Activated CD4-positive, alpha-beta T cell treated with anti-CD3 and anti-CD28 coated beads, Interleukin-2, Interleukin-4, amounts not matched to agents 100 ng/mL and 50 ng/mL, durations not matched to agents 16 hours and 8 hours (primary cell): ENCODE measurements at regions not wholly inside any gene's neighbourhood (a gene's known extent, or its start where the extent isn't known, plus 50 kb on each side); places are given as distances from the start of the nearest gene placed in this dataset.

Source experiments
- DNase-seq: peaks from one replicate; pipeline ENCODE4 v3.0.0-alpha.2; 2020; ENCODE audit warnings: low spot score

DNA sequence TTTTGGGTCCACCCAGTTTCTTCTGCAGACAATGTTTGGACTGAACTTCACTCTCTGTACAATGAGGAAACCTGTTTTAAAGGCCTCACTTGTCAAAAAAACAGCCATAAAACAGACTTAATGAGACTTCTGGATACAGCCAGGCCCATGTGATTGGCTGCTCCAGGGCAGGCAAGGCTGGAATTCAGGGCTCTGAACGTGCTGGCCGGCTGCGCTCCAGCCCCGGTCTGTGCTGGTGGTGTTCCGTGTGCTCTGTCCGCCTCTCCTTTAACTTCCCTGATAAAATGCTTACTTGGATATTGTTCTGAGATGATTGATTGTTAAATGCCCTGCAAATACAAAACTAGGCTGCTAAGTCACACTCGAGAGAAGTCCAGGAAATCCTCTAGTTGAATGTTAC is 131.2 kb upstream of the KLF4 start:
- DNase-seq, result no peak

DNA sequence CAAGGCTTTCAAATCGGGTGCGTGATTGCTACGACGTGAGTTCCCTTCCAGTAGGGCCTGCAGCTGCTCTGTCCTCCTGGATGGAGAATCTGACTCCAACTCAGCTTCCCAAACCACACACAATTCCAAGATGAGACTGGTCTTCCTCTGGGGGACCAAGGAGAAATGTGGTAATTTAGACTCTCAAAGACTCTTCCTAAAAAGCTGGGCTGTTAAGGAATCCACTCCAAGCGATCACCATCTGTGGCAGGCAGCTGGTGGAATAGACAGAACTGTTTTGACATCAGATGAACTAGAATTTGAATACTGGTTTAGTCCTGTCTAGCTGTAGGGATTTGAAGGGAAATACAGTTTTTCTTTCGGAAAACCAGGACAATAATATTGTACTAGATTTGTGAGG is 130.7 kb upstream of the KLF4 start:
- no peak for DNase-seq

DNA sequence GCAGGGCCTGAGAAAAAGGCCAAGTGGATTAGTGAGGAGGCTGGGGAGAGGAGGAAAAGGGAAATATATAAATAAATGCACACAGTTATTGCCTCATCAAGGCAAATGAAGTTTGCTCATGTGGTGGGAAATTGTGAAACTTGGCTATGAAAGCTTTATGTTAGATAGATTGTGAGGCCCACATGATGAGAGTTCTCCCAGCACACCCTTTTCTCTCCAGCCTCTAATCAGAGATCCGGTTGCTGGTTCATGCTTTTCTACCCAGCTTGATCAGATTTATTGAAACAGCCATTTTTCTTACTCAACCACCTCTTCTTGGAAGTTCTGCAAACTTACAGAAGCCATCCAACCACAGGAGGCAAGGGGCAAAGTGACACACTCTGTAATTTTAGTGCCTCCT is 125.8 kb upstream of the KLF4 start:
- DNase-seq, result no peak

DNA sequence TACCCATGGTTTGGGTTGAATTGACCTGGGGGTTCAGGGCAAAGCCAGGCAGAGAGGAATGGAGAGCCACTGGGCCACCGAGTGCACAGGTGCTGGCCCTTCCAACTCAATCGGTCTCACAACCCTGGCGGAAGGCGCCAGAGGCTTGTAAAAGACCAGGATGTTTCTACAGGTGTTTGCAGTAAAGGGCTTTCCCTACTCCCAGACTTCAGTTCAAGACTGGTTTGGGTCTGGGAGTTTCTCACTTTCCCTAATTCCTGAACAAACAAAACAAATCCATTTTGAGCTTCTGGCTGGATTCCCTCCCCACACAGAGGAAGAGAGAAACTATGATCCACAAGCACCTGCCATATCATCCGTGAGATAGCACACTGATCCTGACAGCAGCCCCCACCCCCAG is 125.2 kb upstream of the KLF4 start:
- no peak for DNase-seq

DNA sequence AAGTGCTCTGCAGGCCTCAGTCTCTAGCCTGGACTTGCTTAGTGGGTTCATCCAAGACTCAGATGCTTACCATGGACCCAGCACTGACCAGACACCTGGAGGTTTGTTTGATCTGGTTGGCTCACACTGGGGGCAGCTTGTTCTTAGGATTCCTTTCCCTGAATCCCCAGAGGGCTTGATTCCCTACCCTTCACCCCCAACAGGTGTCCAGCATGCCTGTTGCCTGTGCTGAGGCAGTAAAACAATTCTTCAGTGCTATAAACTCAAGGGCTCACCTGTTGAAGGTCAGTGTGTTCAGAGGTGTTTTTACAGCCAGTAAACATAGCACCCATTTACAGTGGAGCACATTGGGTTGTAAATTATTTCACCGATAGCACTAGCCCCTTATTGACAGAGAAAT is 123.8 kb upstream of the KLF4 start:
- no peak for DNase-seq

DNA sequence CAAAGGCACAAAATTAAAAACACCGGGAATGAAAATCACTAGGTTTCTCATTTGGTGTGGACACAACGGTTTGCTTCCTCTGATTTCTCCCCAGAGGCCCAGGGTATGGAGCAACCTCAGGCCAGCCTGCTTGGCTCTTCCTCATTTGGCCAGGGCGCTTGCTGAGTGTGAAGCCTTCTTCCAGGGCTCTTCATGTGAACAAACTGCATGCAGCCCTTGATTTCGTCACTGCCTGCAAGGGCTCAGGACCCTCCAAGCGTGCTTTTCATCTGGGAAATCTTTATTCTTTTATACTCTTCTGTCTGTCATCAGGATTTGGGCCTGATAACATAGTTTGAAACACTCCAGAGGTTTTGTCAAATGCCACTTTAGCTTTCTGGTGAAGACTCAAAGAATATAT is 122.6 kb upstream of the KLF4 start:
- no peak for DNase-seq

DNA sequence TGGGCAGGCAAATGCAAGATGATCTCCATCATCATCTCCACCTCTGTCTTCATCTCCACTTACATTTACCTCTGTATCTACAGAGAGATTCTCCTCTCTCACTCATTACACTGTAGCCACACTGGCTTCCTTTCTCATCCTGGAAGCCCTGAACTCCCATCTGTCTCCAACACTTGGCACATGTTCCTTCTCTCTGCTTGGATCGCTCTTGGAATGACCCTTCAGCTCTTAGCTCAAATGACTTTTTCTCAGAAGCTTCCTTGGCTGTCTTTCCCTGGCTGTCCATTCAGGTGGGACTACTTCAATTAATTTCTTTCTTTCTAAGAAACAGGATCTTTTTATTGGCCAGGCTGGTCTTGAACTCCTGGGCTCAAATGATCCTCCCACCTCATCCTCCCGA is 120.0 kb upstream of the KLF4 start:
- DNase-seq, result no peak

DNA sequence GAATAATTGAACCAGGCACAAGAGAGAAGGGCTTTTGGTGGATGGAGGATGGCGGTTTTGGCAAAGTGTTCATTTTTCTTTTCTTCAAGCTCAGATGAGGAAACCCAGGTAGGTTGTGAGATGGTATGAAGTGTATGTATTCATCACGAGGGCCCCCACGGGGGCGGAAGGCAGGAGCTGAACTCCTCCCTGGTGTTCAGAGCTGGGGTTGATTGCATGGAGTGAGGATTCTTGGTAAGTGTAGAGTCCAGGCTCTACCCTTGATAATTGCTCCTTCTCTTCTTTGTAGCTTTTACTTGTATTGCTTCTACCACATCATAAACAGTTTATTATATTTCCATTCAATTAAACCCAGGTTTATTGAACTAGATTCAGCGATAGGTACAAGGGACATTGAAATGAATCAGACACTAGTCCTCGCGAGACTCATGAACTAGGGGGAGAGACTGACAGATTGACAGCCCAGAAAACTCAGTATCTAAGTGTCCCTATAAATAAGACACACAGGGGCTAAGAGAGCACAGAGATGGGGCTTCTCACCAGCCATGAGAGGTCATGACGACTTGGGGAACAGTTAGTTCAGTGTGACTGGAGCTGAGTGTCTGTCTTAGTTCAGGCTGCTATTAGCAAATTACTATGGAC is 116.7 kb upstream of the KLF4 start:
- DNase-seq, result no peak

DNA sequence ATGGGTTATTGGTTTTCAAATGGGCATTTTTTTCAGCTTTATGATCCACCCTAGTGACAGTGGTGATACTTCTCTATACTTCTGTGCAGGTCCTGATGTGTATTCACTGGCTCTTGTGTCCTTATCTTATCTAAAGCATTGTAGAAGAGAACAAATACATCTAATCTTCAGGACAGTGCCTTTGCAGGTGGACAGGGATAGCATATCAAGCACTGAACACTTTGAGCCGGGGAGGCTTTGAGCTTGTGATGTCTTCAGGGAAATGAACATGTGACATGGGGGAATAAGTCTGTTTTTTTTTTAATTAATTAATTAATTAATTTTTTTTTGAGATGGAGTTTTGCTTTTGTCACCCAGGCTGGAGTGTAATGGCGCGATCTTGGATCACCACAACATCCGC is 115.5 kb upstream of the KLF4 start:
- DNase-seq, result no peak

DNA sequence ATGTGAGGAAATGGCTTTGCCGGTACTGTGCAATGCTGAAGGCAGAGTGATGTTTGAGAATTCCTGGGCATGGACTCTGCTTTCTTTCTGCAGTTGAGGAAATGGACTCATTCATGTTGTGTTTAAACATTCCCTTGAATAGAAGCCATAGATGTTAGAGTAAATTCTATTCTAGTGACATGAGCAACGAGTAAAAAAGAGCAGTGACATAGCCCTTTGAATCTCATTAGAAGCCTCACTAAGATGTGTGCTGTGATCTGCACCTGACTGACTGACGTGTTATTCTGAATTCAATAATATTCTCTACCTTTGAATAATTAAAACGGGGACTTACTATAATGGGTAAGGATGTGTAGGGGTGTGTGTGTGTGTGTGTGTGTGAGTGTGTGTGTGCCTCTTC is 113.7 kb upstream of the KLF4 start:
- no peak for DNase-seq

DNA sequence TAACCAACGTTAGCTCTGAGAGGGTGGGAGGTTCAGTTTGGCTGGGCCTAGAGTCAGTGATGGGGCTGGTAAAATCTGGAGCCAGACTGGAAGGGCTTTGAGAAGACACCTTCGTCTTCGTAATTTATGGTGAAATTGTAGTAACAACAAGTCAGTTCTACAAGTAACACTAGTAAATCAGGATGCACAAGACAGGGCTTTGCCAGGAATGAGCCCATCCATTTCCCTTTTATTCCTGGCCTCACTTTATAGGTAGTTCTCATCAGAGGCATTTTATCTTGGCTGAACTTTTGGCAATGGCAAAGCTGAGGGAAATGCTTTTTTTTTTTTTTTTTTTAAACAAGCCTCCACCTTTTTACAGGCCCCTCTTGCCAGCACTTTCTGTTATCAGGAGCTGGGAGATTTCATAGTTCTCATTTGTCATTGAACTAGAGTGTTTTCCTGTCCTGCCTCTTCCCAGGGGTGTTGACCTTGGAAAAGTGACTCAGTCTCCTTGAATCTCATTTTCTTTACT is 110.5 kb upstream of the KLF4 start:
- no peak for DNase-seq

DNA sequence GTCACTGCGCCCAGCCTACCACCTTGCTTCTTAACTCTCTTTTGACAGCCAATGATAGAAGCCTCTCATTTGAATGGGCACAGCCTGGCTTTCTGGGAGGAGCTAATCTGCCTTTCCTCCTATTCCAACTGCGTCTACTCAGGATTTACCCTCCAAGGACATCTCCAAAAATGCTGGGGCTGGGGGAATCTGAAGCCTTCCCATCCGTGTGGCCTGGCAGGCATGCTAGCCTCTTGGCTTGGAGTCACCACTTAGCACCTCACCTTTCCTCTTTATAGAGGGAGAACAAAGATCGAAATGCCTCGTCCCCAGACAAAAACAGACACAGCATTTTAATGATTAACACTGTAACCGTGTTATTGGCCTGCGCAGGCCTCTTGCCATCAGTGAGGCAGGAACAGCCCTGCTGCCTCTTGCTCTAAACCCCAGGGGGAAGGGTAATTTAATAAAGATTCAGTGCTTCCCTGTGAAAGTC is 108.2 kb upstream of the KLF4 start:
- DNase-seq, result no peak

DNA sequence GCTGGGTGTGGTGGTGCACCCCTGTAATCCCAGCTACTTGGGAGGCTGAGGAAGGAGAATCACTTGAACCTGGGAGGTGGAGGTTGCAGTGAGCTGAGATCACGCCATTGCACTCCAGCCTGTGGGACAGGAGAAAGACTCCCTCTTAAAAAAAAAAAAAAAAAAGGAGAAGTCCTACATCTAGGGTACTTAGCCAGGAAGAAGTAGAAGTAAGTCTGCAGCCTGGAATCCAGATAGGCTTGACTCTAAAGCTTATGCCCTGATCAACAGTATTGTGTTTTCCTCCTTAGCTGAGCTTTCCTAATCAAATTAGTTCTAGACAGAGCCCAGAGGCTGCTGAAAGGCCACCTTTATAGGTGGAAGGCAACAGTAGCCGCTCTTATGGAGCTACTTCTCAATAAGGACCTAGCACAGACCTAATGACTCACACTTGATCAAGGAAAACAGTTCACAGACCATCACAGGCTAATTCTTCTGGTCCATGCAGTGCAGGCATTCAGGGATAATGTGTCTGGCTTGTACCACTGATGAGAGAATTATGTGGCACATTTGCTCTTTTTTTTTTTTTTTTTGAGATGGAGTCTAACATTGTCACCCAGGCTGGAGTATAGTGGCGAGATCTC is 105.5 kb upstream of the KLF4 start:
- DNase-seq, result no peak

DNA sequence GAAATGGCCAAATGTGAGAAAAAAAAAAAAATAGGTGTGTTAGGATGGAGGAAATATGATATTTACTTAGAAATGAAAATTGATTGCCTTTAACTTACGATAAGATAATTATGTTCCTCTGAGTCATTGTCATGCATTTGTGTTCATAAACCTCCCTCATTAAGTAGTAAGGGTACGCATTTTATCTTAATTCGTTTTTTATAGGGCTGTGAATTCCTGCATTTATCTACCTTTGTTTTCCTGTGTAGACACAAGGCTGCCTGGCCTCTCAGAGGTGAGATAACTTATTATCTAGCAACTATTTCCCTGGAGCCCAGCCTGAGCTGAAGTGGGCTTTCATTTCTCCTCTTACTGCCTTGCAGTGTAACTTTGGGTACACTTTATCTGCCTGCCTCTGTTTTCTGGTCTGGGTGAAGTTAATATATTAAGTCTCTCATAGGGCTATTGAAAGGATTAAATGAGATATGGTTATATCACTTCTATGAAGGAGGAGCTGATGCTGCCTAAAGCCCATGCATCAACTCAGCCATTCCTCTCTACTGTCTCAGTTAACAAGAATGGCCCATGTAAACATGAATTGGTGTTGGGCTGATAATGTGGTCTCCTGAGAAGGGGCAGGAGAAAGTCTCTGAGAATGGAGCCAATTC is 103.8 kb upstream of the KLF4 start:
- DNase-seq, result no peak

DNA sequence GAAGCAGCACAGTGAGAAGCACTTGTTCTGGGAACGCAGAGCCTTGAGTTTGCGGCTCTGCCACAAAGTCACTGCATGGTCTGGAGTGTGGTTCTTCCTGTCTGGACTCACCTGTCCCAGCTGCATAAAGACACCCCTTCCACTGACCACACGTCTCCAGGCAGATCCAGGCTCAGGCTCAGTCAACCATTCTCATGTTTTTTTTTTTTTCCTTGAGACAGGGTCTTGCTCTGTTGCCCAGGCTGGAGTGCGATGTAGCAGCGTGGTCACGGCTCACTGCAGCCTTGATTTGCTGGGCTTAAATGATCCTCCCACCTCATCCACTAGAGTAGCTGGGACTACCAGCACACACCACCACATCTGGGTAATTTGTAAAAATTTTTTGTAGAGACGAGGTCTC is 102.9 kb upstream of the KLF4 start:
- DNase-seq, result no peak

DNA sequence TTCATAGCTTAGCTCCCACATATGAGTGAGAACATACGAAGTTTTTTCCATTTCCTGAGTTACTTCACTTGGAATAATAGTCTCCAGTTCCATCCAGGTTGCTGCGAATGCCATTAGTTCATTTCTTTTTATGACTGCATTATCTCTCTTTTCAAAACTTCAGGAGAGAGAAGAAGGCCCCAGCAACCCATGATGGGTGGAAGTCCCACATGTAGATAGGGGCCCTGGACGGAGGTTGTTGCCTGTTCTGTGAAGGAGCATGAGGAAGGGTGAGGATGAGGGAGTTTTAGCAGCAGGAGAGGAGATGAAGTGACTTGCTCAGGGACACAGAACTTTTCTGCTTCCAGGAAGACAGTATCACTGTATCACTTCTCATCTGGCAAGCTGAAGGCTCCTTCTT is 102.2 kb upstream of the KLF4 start:
- no peak for DNase-seq

DNA sequence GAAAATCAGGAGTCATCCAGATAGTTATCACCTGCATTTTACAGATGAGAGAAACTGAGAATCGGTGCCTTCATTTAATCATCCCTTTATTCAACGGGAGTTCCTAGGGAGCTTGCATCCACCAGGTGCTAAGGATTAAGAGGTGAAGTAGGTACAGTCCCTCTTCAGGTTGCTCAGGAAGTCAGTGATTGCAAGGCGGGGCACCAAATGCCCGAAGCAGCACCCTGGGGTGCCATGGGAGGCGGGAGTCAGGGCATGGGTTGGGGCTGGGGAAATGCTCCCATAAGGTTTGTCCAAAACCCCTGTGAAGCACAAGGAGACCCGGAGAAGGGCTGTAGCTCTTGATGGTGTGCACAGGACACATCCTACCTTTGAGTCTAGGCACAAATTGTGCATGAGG is 98.8 kb upstream of the KLF4 start:
- no peak for DNase-seq

DNA sequence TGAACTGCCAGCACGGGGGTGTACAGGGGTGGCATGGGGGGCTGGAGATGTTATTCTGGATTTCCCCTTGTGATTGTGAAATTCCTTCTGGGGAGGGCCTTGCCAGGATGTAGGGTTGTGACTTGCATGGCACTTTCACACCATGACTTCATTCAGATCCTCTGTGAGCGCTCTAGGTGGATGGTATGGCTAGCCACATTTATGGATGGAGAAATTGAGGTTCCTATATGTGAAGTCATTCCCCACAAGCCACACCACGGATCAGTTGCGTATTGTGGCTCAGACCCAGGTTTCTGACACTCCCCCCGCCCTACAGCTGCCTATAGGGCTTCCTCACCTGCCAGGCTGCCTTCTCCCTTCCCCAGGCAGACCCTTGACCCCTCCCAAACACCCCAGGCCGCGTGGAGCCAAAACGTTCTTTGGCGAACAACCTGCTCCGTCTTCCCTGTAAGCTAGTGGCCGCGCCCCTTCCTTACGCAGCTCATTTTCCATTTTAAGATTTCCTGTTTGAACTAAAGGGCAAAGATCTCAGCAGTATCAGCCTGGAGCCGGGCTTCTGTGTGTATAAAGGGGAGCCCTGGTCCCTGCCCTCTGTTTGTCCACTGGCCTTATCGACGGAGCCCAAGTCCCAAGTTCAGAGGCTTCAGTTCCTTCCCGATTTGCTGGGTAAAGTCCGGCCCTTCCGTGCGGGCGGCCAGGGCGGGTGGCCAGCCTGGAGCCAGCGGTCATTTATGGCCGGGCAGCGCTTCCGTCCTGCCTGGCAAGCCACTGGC is 97.8 kb upstream of the KLF4 start:
- DNase-seq, result no peak

DNA sequence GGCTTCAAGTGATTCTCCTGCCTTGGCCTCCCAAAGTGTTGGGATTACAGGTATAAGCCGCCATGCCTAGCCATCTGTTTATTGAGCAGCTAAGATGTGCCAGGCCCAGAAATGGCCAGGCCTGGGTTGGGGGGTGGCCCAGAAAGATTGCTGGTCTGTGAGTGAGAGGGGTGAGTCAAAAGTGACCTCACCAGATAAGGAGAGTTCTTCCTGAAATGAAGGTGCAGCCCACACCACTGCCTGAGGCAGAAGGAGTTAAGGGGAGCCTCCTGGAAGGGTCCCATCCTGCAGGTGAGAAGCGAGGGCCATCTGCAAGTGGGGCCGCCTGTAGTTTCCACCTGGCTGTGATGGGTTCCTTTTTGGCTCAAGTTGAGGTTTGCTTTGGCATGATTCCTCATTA is 96.9 kb upstream of the KLF4 start:
- no peak for DNase-seq

DNA sequence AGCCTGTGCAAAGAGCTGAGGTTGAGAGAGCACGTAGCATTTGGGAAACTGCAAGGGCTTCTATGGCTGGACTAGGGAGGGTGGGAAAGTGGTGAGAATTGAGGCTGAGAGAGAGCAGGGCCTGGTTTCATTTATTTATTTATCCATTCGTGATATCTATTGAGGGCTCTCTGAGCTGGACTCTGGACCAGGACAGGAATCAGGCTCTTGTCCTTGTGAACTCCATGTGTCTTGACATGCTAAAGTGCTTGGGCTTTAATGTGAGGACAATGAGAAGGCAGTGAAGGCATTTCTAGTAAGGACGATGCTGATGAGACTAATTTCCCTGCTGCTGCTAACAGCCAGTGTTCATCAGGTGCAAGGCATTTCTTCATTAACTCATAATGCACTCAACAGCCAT is 95.9 kb upstream of the KLF4 start:
- no peak for DNase-seq

DNA sequence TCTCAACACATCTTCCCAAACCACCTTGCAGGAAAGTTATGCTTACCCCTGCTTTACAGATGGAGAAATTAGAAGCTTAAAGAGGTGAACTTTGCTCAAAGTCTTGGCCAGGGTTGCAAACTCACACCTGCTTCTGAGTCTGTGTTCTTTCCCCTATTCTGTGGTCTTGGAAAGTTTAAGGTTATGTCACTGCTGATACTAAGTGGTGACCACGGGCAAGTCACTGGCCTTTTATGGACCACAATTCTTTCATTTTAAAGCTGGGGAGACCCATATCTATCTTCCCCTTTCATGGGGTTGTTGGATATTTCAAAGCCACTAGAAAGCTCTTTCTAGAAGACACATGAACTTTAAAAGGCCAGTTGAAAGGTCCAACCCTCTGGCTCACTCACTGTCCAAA is 95.4 kb upstream of the KLF4 start:
- DNase-seq, result no peak

DNA sequence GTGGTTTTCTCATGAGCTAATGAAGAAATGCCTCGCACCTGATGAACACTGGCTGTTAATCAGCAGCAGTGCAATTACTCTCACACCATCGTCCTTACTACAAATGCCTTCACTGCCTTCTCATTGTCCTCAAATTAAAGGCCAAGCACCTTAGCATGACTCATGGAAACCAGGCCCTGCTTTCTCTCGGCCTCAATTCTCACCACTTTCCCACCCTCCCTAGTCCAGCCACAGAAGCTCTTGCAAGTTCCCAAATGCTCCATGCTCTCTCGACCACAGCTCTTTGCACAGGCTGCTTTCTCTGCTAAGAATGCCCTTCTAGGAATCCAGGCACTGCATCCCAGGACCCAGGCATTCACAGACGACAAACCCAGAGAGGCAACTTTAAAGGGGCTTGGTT is 94.6 kb upstream of the KLF4 start:
- no peak for DNase-seq
